ENCODE measurements at regions not wholly inside any gene's neighbourhood (a gene's known extent, or its start where the extent isn't known, plus 50 kb on each side); places are given as distances from the start of the nearest gene placed in this dataset.

- no peak for DNase-seq
Observed at GRCh38 chr10:118408181-118408580, 66.1 kb upstream of the FAM204A start.

- no peak for DNase-seq
Observed at GRCh38 chr10:118407777-118408176, 65.7 kb upstream of the FAM204A start.

GRCh38 chr10:118407026-118407425 lies 64.9 kb upstream of the FAM204A start:
- no peak for DNase-seq

- no peak for DNase-seq
Observed at GRCh38 chr10:118405928-118406327, 63.8 kb upstream of the FAM204A start.

GRCh38 chr10:118403967-118404366 lies 61.8 kb upstream of the FAM204A start:
- no peak for DNase-seq

- no peak for DNase-seq
Observed at GRCh38 chr10:118401708-118402193, 59.6 kb upstream of the FAM204A start.

GRCh38 chr10:118397391-118397790 lies 55.3 kb upstream of the FAM204A start:
- no peak for DNase-seq

- no peak for DNase-seq
Observed at GRCh38 chr10:118395947-118396346, 53.8 kb upstream of the FAM204A start.

- no peak for DNase-seq
Observed at GRCh38 chr10:118394301-118395200, 52.4 kb upstream of the FAM204A start.

- DNase-seq: no peak
Observed at GRCh38 chr10:118392761-118393160, 50.6 kb upstream of the FAM204A start.

Measured in activated effector memory CD4-positive, alpha-beta T cell treated with anti-CD3 and anti-CD28 coated beads, Interleukin-2, amount 50 U/mL, for 16 hours (primary cell).